Hepatocyte (in vitro differentiated cells): ENCODE measurements at regions not wholly inside any gene's neighbourhood (a gene's known extent, or its start where the extent isn't known, plus 50 kb on each side); places are given as distances from the start of the nearest gene placed in this dataset.

Source experiments
- DNase-seq: peaks from one replicate; pipeline ENCODE4 v3.0.0-alpha.2; 2016; ENCODE audit warnings: low spot score
- H2AFZ ChIP-seq: fragments of 200-600 bp; sonication (generic); 2 replicates; pipeline ENCODE4 v1.6.0; 2016; ENCODE audit warnings: antibody characterized with exemption, mild to moderate bottlenecking
- H3K27ac ChIP-seq: fragments of 200-600 bp; sonication (generic); 2 replicates; pipeline ENCODE4 v1.5.1; 2016; ENCODE audit warnings: mild to moderate bottlenecking
- H3K27me3 ChIP-seq: fragments of 200-600 bp; sonication (generic); 2 replicates; pipeline ENCODE4 v1.6.1; 2016
- H3K36me3 ChIP-seq: fragments of 200-600 bp; sonication (generic); replicated peaks from 2 replicates; pipeline ENCODE4 v1.5.1; 2016; ENCODE audit warnings: low read depth; ENCODE audit not compliant: insufficient read depth
- H3K4me1 ChIP-seq: fragments of 200-600 bp; sonication (generic); 2 replicates; pipeline ENCODE4 v1.5.1; 2016; ENCODE audit warnings: mild to moderate bottlenecking, moderate library complexity; ENCODE audit not compliant: insufficient read depth
- H3K4me2 ChIP-seq: fragments of 200-600 bp; sonication (generic); 2 replicates; pipeline ENCODE4 v1.6.0; 2016
- H3K4me3 ChIP-seq: fragments of 200-600 bp; sonication (generic); 2 replicates; pipeline ENCODE4 v1.5.1; 2016; ENCODE audit warnings: mild to moderate bottlenecking
- H3K79me2 ChIP-seq: fragments of 200-600 bp; sonication (generic); 2 replicates; pipeline ENCODE4 v1.6.0; 2017; ENCODE audit warnings: mild to moderate bottlenecking
- H3K9me2 ChIP-seq: fragments of 200-600 bp; sonication (generic); replicated peaks from 2 replicates; pipeline ENCODE4 v1.6.0; 2017; ENCODE audit warnings: mild to moderate bottlenecking; ENCODE audit not compliant: insufficient read depth
- H3K9me3 ChIP-seq: fragments of 200-600 bp; sonication (generic); 2 replicates; pipeline ENCODE4 v1.5.1; 2016; ENCODE audit warnings: low read depth, mild to moderate bottlenecking
- H4K20me1 ChIP-seq: fragments of 200-600 bp; sonication (generic); 2 replicates; pipeline ENCODE4 v1.6.0; 2016; ENCODE audit warnings: mild to moderate bottlenecking; ENCODE audit not compliant: insufficient read depth, poor library complexity, severe bottlenecking
- EZH2 ChIP-seq: fragments of 200-600 bp; sonication (generic); IDR thresholded peaks from 2 replicates; pipeline ENCODE4 v1.6.1; 2016; ENCODE audit warnings: antibody characterized with exemption, mild to moderate bottlenecking, borderline replicate concordance
- EZH2phosphoT487 ChIP-seq: fragments of 200-600 bp; sonication (generic); IDR thresholded peaks from one replicate; pipeline ENCODE4 v1.6.1; 2018; ENCODE audit warnings: antibody characterized with exemption, mild to moderate bottlenecking, low read depth, moderate library complexity; ENCODE audit not compliant: unreplicated experiment, severe bottlenecking
- WGBS: methylation state at CpG from one replicate; pipeline ENCODE4 v1.1.6; 2016; ENCODE audit warnings: low lambda C conversion rate; ENCODE audit errors: missing lambda C conversion rate; 5-methylcytosine and 5-hydroxymethylcytosine counted together
- TF ChIP-seq, protein P1 (sequence below): fragments of 200-600 bp; sonication (generic); IDR thresholded peaks from 2 replicates; pipeline ENCODE4 v1.5.1; 2016; ENCODE audit warnings: antibody characterized with exemption, mild to moderate bottlenecking; ENCODE audit not compliant: poor library complexity

DNA sequence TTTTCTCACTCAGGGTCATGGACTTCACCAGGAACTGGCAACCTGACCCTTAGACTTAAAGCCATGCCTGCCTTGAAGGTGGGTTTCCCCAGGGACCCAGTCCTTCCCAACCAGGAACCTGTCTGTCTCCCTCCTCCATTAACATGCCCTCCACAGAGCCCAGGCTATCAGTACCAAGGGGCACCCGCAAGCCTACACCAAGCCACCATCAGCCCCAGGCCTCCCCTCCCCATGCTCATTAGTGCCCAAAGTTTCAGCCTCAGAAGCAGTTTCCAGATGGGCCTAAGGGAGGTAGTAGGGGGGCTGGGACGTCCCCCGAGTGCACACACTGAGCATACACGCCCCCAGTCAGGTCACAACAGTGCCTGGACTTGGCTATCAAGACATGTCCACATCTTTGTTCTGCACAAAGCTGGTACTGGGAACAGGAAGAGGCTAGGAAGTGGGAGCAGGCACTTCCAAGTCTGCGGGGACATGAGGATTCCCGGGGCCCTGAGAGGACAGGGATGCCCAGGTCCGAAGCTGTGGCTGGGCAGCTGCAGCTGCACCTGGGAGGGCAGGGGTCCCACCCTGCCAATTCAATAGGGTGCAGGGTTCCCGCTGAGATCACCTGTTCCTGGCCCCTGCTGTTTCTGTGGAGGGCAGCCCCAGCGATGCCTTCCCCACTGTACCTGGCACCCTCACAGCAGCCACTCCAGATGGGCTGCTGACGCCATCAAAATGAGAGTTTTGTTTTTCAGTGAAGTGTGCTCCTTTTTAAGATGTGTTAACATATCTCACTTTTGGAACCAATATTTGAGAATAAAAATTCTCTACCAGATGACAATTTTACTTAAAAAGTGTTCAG lies 731.4 kb downstream of the NR4A2 start:
- H4K20me1 ChIP-seq = peaks cover 2% of the 10 kb centered on the region
- H3K36me3 ChIP-seq = no peaks in the 10 kb centered on the region
- no peaks in the 10 kb centered on the region for H3K27me3 ChIP-seq
- H3K4me3 ChIP-seq = no peak overlapping the region
- H3K79me2 ChIP-seq = no peaks in the 10 kb centered on the region
- no peak for DNase-seq
- no peak overlapping the region for H3K27ac ChIP-seq
- no peak overlapping the region for H2AFZ ChIP-seq
- no peaks in the 10 kb centered on the region for H3K4me1 ChIP-seq
- 90% methylated on average over 10 of the region's 10 CpGs for WGBS
- H3K9me2 ChIP-seq = no peaks in the 10 kb centered on the region
- no peak overlapping the region for H3K4me2 ChIP-seq
- TF ChIP-seq EZH2 = no peak
- TF ChIP-seq EZH2phosphoT487 = no peak
- TF ChIP-seq, protein P1, sequence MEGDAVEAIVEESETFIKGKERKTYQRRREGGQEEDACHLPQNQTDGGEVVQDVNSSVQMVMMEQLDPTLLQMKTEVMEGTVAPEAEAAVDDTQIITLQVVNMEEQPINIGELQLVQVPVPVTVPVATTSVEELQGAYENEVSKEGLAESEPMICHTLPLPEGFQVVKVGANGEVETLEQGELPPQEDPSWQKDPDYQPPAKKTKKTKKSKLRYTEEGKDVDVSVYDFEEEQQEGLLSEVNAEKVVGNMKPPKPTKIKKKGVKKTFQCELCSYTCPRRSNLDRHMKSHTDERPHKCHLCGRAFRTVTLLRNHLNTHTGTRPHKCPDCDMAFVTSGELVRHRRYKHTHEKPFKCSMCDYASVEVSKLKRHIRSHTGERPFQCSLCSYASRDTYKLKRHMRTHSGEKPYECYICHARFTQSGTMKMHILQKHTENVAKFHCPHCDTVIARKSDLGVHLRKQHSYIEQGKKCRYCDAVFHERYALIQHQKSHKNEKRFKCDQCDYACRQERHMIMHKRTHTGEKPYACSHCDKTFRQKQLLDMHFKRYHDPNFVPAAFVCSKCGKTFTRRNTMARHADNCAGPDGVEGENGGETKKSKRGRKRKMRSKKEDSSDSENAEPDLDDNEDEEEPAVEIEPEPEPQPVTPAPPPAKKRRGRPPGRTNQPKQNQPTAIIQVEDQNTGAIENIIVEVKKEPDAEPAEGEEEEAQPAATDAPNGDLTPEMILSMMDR = no peak
- peaks cover 9% of the 10 kb centered on the region for H3K9me3 ChIP-seq

DNA sequence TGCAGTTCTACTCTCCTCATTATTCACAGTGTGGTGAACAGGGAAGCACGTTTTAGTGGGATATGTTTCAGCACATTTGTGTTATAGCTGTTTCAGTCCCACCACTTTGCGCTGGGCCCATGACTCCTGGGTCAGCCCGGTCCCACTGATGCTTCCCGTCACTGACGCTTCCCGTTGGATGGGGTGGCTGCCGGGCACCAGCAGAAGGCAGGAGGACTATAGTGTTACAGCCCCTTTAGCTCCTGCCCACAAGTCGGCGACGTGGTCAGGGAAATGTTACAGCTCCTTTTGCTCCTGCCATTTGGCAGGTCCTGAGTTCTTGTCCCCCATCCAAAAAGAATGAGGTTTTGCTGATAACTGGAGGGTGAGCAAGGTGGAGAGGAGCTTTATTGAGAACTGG lies 732.2 kb downstream of the NR4A2 start:
- no peak for DNase-seq
- Histone ChIP-seq H3K27ac (no peak overlapping the region), H4K20me1 (peaks cover 3% of the 10 kb centered on the region), H2AFZ (no peak overlapping the region), H3K36me3 (no peaks in the 10 kb centered on the region), H3K9me2 (no peaks in the 10 kb centered on the region), H3K27me3 (no peaks in the 10 kb centered on the region), H3K4me2 (no peak overlapping the region), H3K4me3 (no peak overlapping the region), H3K9me3 (peaks cover 11% of the 10 kb centered on the region), H3K79me2 (no peaks in the 10 kb centered on the region), H3K4me1 (no peaks in the 10 kb centered on the region)
- WGBS = 94% methylated on average over 10 of the region's 10 CpGs
- TF ChIP-seq EZH2phosphoT487 (no peak), EZH2 (no peak)
- TF ChIP-seq, protein P1 = no peak

DNA sequence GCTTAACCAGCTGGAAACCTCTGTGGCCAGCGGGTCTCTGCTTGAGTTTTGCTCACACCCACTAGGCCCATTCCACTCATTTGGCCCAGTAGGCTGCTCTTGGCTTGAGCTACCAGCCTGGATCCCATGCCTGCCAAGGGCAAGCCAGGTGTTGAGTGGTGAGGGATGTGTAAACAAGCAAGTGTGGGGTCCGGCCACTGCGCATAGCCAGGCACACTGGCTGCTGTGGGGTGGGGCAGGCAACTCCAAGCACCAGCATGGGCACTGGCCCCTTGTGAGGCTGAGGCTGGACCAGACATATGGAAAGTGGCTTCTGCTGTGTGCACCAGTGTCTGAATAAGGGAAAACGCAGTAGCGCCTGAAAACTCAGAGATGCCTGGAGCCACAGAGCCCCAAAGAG lies 732.7 kb downstream of the NR4A2 start:
- WGBS = 92% methylated on average over 5 of the region's 5 CpGs
- peaks cover 3% of the 10 kb centered on the region for H4K20me1 ChIP-seq
- no peaks in the 10 kb centered on the region for H3K4me1 ChIP-seq
- peaks cover 11% of the 10 kb centered on the region for H3K9me3 ChIP-seq
- H3K79me2 ChIP-seq = no peaks in the 10 kb centered on the region
- no peaks in the 10 kb centered on the region for H3K27me3 ChIP-seq
- no peaks in the 10 kb centered on the region for H3K9me2 ChIP-seq
- H3K4me3 ChIP-seq = no peak overlapping the region
- no peak overlapping the region for H2AFZ ChIP-seq
- H3K36me3 ChIP-seq = no peaks in the 10 kb centered on the region
- DNase-seq = no peak
- no peak overlapping the region for H3K4me2 ChIP-seq
- no peak for TF ChIP-seq EZH2phosphoT487
- H3K27ac ChIP-seq = no peak overlapping the region

DNA sequence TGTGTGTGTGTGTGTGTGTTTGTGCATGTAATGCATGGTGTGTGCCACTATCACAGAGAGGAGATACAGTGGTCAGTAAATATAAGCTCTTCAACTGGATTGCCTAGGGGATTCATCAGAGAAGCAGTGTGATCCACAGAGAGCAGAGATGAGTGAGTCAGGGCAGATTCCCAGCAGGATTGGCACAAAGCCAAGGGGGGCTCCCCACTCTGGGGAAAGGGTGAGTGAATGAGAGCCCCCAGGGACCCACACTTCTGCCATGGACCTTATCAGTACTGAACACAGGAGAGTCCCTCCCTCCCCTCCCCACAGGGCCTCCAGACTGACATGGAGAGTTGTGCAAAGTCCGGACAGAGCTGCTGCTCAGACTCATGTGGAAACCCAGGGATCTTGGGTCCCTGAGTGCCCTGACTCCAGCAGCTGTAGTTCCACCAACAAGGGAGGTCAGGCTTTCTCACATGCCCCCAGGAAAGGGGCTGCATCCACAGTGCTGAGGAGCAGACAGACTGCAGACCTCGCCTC lies 748.8 kb downstream of the NR4A2 start:
- Histone ChIP-seq H3K4me1 (no peaks in the 10 kb centered on the region), H3K27me3 (no peaks in the 10 kb centered on the region), H3K4me3 (no peak overlapping the region), H2AFZ (no peak overlapping the region), H3K4me2 (no peak overlapping the region), H4K20me1 (no peaks in the 10 kb centered on the region), H3K27ac (no peak overlapping the region), H3K9me3 (no peaks in the 10 kb centered on the region), H3K9me2 (no peaks in the 10 kb centered on the region), H3K79me2 (no peaks in the 10 kb centered on the region), H3K36me3 (no peaks in the 10 kb centered on the region)
- no peak for DNase-seq
- 59% methylated on average over 2 of the region's 2 CpGs for WGBS
- no peak for TF ChIP-seq EZH2
- TF ChIP-seq EZH2phosphoT487 = no peak
- TF ChIP-seq, protein P1 = no peak
